NT2/D1 (cell line): ENCODE measurements at regions not wholly inside any gene's neighbourhood (a gene's known extent, or its start where the extent isn't known, plus 50 kb on each side); places are given as distances from the start of the nearest gene placed in this dataset.

Experiments used
- SUZ12 ChIP-seq: IDR thresholded peaks from 2 replicates; pipeline ENCODE4 v1.6.1; 2011; ENCODE audit not compliant: insufficient read length, insufficient read depth; ENCODE audit errors: extremely low read depth
- YY1 ChIP-seq: IDR thresholded peaks from 2 replicates; pipeline ENCODE4 v1.6.1; 2011; ENCODE audit not compliant: insufficient read length, insufficient read depth
- ZNF274 ChIP-seq: IDR thresholded peaks from 2 replicates; pipeline ENCODE4 v1.6.1; 2011; ENCODE audit warnings: mild to moderate bottlenecking, low read depth, low read length

DNA sequence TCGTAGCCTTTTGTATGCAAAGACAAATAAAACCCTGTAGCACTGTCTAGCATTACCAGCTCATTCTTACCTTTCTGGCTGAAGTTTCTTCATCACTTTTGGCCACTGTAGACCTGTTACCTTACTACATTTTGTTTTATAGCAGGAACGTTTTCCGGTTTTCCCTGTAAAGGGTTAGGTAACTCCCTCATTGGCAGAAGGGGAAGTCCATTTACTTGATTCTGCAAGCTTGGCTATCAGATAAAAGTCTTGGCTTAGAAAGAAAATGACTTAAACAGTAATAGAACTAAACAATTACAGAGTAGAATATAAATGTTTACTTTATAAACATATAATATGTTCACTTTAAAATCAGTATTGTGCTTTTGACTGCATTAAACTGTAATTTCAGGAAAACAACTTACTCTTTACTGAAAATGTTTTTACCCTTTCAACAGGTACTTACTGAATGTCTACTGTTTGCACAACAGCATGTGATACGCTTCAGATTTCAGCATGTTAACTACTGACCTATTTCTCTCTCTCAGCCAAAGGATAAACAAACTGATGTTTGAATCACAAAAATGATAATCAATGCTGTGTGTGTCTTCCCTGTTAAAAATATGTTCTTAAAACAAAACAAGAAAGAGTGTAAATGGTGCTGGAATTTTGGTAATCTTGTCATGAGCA is 67.1 kb downstream of the OTUD1 start:
- no peak for TF ChIP-seq SUZ12
- TF ChIP-seq ZNF274, result no peak
- no peak for TF ChIP-seq YY1
